ENCODE measurements at regions not wholly inside any gene's neighbourhood (a gene's known extent, or its start where the extent isn't known, plus 50 kb on each side); places are given as distances from the start of the nearest gene placed in this dataset.
A peak's percentile ranks its signal among the peaks of the same experiment; 100 is the strongest.

DNA sequence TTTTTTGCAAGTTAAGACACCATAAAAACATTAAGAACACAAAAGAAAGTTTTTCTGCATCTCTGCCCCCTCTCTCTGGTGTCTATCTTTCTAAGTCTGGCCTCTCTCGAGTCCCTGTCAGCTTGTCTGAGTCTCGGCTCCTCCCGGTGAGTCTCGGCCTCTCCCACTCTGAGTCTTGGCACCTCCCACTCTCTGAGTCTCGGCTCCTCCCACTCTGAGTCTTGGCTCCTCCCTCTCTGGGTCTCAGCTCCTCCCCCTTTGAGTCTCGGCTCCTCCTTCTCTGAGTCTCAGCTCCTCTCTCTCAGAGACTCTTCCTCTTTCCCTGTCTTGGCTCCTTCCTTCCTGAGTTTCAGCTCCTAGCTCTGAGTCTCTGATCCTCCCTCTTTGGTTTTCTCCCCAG, 72.5 kb upstream of the AMPD3 start:
- peak; percentile 75 for DNase-seq (ENCODE audit: extremely low spot score)
- ChIA-PET POLR2A (no interaction called here), CTCF (interaction anchor here (1.2 kb wide), 1 partner anchor 16 kb away, joined by 6 read pairs; no protein-coding TSS in a partner anchor)
- TF ChIP-seq ARNT (IDR thresholded peaks at IDR 0.05) (no peak), FOXM1 (IDR thresholded peaks at IDR 0.05; ENCODE audit: borderline replicate concordance) (no peak), LEF1 (IDR thresholded peaks at IDR 0.05; ENCODE audit: borderline replicate concordance) (no peak), NFRKB (IDR thresholded peaks at IDR 0.05) (no peak), ELF4 (IDR thresholded peaks at IDR 0.05) (no peak), TARDBP (IDR thresholded peaks at IDR 0.05) (no peak), SP1 (IDR thresholded peaks at IDR 0.05) (no peak)
- TF ChIP-seq, protein P1, sequence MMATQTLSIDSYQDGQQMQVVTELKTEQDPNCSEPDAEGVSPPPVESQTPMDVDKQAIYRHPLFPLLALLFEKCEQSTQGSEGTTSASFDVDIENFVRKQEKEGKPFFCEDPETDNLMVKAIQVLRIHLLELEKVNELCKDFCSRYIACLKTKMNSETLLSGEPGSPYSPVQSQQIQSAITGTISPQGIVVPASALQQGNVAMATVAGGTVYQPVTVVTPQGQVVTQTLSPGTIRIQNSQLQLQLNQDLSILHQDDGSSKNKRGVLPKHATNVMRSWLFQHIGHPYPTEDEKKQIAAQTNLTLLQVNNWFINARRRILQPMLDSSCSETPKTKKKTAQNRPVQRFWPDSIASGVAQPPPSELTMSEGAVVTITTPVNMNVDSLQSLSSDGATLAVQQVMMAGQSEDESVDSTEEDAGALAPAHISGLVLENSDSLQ (IDR thresholded peaks at IDR 0.05) = no peak

DNA sequence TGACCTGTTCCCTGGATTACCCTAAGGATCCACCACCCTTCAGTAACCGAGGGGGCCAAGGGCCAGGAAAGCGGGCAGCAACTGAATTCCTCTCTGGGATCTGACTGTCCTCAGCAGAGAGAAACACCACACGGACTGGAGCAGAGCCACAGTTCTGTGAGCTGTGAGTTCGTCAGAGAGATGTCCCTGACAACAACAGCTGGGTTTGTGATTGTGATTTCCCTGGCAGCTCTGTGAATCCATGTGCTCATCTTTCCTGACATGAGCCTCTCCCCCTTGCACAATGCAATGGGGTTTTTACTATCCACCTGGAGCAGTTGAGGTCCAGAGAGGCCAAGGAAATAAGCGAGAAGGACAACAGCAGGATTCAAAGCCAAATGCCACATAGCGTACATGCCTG, 69.4 kb upstream of the AMPD3 start:
- CTCF ChIA-PET = no interaction called here
- TF ChIP-seq L3MBTL2 (conservative IDR thresholded peaks at IDR 0.05) = no peak
- POLR2A ChIA-PET = no interaction called here
- no peak for DNase-seq (ENCODE audit: extremely low spot score)

DNA sequence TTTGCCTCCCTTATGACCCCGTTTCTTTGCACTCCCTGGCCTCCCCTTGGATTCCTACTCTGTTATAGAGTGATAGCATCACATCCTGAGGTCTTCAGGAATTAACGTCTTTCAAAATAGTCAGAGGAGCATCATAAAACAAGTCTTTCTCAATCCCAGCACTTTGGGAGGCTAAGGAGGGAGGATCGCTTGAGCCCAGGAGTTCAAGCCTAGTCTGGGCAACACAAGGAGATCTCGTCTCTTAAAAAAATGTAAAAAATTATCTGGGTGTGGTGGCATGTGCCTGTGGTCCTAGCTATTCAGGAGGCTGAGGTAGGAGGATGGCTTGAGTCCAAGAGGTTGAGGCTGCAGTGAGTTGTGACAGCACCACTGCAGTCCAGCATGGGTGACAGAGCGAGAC, 68.7 kb upstream of the AMPD3 start:
- no peak for DNase-seq (ENCODE audit: extremely low spot score)
- ChIA-PET POLR2A (interaction anchor here (1.2 kb wide), 1 partner anchor 82 kb away, joined by 3 read pairs; the partner anchor contains the start of gene ADM), CTCF (no interaction called here)
- TF ChIP-seq FOXM1 (IDR thresholded peaks at IDR 0.05; ENCODE audit: borderline replicate concordance) (no peak), LEF1 (IDR thresholded peaks at IDR 0.05; ENCODE audit: borderline replicate concordance) (no peak), BHLHE40 (IDR thresholded peaks at IDR 0.05; ENCODE audit: borderline replicate concordance) (no peak), ELF4 (IDR thresholded peaks at IDR 0.05) (no peak), FOXK2 (IDR thresholded peaks at IDR 0.05) (no peak), ARNT (IDR thresholded peaks at IDR 0.05) (no peak), FOXA1 (IDR thresholded peaks at IDR 0.05) (no peak), HDGF (IDR thresholded peaks at IDR 0.05; ENCODE audit: borderline replicate concordance) (no peak), CTBP1 (IDR thresholded peaks at IDR 0.05; ENCODE audit: borderline replicate concordance) (no peak), ZNF384 (IDR thresholded peaks at IDR 0.05) (no peak), NFRKB (IDR thresholded peaks at IDR 0.05) (no peak), L3MBTL2 (conservative IDR thresholded peaks at IDR 0.05) (no peak), SP1 (IDR thresholded peaks at IDR 0.05) (no peak), SUZ12 (IDR thresholded peaks at IDR 0.05) (no peak), TARDBP (IDR thresholded peaks at IDR 0.05) (no peak)
- TF ChIP-seq, protein P1 (IDR thresholded peaks at IDR 0.05) = no peak

DNA sequence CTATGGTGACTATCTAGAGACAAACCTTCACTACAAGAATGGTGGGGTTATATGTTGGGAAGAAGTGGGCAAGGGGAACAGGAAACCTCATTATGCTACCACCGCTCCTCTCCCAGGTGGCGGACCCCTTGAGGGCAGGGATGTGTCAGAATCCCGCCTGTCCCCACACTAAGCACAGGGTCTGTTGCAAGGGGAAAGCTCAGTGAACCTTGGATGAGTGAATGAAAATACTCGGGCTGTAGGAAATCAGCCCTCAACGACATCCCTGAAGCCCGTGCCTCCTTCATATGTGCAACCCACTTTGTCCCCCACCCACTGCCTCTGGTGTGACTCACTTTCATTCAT, 68.2 kb upstream of the AMPD3 start:
- POLR2A ChIA-PET = interaction anchor here (1.2 kb wide), 1 partner anchor 82 kb away, joined by 3 read pairs; the partner anchor contains the start of gene ADM
- no peak for DNase-seq (ENCODE audit: extremely low spot score)
- CTCF ChIA-PET = interaction anchor here (0.6 kb wide), 1 partner anchor 32 kb away, joined by 3 read pairs; no protein-coding TSS in a partner anchor
- TF ChIP-seq ELF4 (IDR thresholded peaks at IDR 0.05) = no peak
- TF ChIP-seq TARDBP (IDR thresholded peaks at IDR 0.05) = no peak
- TF ChIP-seq, protein P1 (IDR thresholded peaks at IDR 0.05) = no peak
- no peak for TF ChIP-seq L3MBTL2 (conservative IDR thresholded peaks at IDR 0.05)
- no peak for TF ChIP-seq FOXM1 (IDR thresholded peaks at IDR 0.05; ENCODE audit: borderline replicate concordance)
- TF ChIP-seq FOXK2 (IDR thresholded peaks at IDR 0.05) = no peak
- TF ChIP-seq BHLHE40 (IDR thresholded peaks at IDR 0.05; ENCODE audit: borderline replicate concordance) = no peak
- no peak for TF ChIP-seq ARNT (IDR thresholded peaks at IDR 0.05)
- TF ChIP-seq SP1 (IDR thresholded peaks at IDR 0.05) = no peak
- no peak for TF ChIP-seq SUZ12 (IDR thresholded peaks at IDR 0.05)

DNA sequence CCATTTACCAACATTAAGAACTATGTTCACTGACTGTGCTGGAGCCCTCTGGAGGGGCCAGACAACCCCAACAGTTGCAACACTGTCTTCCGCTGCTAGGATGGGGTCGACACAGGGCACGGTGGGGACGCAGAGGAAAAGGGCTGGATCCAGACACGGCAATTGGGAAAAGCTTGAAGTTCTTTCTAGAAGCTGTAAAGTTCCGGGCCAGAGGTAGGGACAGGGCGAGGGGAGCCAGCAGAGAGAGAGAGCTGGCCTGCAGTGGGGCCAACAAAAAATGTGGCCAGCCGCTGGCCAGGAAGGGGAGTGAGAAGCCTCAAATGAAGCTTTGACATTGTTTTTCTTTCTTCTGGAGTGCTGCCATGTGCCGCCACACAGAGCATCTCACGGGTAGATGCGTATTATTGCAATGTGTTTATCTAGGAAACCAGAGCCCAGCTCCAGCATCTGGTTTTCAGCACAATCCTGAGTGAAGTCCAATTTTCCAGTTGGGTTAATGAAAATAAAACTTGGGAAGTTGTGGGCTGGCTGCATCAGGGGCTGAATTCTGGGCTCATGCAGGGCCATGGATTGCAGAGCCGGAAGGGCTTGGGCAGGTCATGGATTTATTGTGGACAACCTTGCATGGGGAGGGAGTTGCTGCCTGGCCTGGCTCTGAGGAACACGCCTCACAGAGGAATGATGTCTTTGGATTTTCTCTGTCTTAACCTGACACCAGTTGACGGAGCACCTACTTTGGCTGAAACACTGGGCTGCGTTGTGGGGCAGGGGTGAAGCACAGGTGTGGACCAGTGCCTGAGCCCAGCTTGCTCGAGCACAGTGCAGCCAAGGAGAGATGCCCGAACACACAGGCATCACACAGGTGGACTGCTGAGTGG, 67.6 kb upstream of the AMPD3 start:
- POLR2A ChIA-PET = interaction anchor here (1.2 kb wide), 1 partner anchor 83 kb away, joined by 3 read pairs; the partner anchor contains the start of gene ADM
- CTCF ChIA-PET = interaction anchor here (0.6 kb wide), 1 partner anchor 31 kb away, joined by 3 read pairs; no protein-coding TSS in a partner anchor
- TF ChIP-seq ARNT (IDR thresholded peaks at IDR 0.05) (no peak), FOXM1 (IDR thresholded peaks at IDR 0.05; ENCODE audit: borderline replicate concordance) (no peak), CTBP1 (IDR thresholded peaks at IDR 0.05; ENCODE audit: borderline replicate concordance) (no peak), FOXK2 (IDR thresholded peaks at IDR 0.05) (no peak), SP1 (IDR thresholded peaks at IDR 0.05) (no peak), HDGF (IDR thresholded peaks at IDR 0.05; ENCODE audit: borderline replicate concordance) (no peak), NFRKB (IDR thresholded peaks at IDR 0.05) (no peak), TARDBP (IDR thresholded peaks at IDR 0.05) (no peak), BHLHE40 (IDR thresholded peaks at IDR 0.05; ENCODE audit: borderline replicate concordance) (no peak), L3MBTL2 (conservative IDR thresholded peaks at IDR 0.05) (no peak), LEF1 (IDR thresholded peaks at IDR 0.05; ENCODE audit: borderline replicate concordance) (no peak), SUZ12 (IDR thresholded peaks at IDR 0.05) (no peak)
- TF ChIP-seq, protein P1 (IDR thresholded peaks at IDR 0.05) = no peak
- no peak for DNase-seq (ENCODE audit: extremely low spot score)

Measured in HEK293T (cell line).